Osteocyte (in vitro differentiated cells): ENCODE measurements at regions not wholly inside any gene's neighbourhood (a gene's known extent, or its start where the extent isn't known, plus 50 kb on each side); places are given as distances from the start of the nearest gene placed in this dataset.

Source experiments
- DNase-seq: peaks from one replicate; pipeline ENCODE4 v3.0.0; 2021; ENCODE audit warnings: mixed read lengths; ENCODE audit not compliant: unreplicated experiment; ENCODE audit errors: extremely low spot score
- H3K27ac Mint-ChIP-seq: one replicate; pipeline ENCODE4 v1.8.0; 2021; ENCODE audit warnings: mild to moderate bottlenecking, mixed read lengths; ENCODE audit not compliant: unreplicated experiment
- H3K27me3 Mint-ChIP-seq: one replicate; pipeline ENCODE4 v1.8.0; 2021; ENCODE audit warnings: mixed read lengths; ENCODE audit not compliant: unreplicated experiment
- H3K36me3 Mint-ChIP-seq: one replicate; pipeline ENCODE4 v1.8.0; 2021; ENCODE audit warnings: mixed read lengths; ENCODE audit not compliant: unreplicated experiment
- H3K4me1 Mint-ChIP-seq: one replicate; pipeline ENCODE4 v1.8.0; 2021; ENCODE audit warnings: mixed read lengths; ENCODE audit not compliant: unreplicated experiment
- H3K4me3 Mint-ChIP-seq: one replicate; pipeline ENCODE4 v1.8.0; 2021; ENCODE audit warnings: mild to moderate bottlenecking, moderate library complexity, mixed read lengths; ENCODE audit not compliant: unreplicated experiment
- H3K9me3 Mint-ChIP-seq: one replicate; pipeline ENCODE4 v1.8.0; 2021; ENCODE audit warnings: mixed read lengths; ENCODE audit not compliant: unreplicated experiment
- CTCF ChIP-seq: fragments of 200-600 bp; sonication (generic); IDR thresholded peaks from 2 replicates; pipeline ENCODE4 v1.5.0; 2021; ENCODE audit warnings: antibody characterized with exemption, mild to moderate bottlenecking, moderate library complexity

GRCh38 chr1:96922181-96922580 lies 200.6 kb downstream of the PTBP2 start:
- Mint-ChIP-seq H3K36me3 (peaks cover 15% of the 10 kb centered on the region), H3K27ac (no peak overlapping the region), H3K4me3 (no peak overlapping the region), H3K4me1 (peaks cover 18% of the 10 kb centered on the region), H3K9me3 (peaks cover 35% of the 10 kb centered on the region), H3K27me3 (peaks cover 7% of the 10 kb centered on the region)
- no peak for TF ChIP-seq CTCF
- DNase-seq = no peak

- Mint-ChIP-seq H3K4me3 (no peak overlapping the region), H3K9me3 (peaks cover 35% of the 10 kb centered on the region), H3K36me3 (peaks cover 15% of the 10 kb centered on the region), H3K27ac (no peak overlapping the region), H3K4me1 (peaks cover 6% of the 10 kb centered on the region), H3K27me3 (peaks cover 7% of the 10 kb centered on the region)
- no peak for DNase-seq
- TF ChIP-seq CTCF = no peak
Measured at GRCh38 chr1:96923753-96924152, 202.2 kb downstream of the PTBP2 start.

- H3K4me1 Mint-ChIP-seq = no peaks in the 10 kb centered on the region
- H3K4me3 Mint-ChIP-seq = no peak overlapping the region
- no peak overlapping the region for H3K27ac Mint-ChIP-seq
- no peak for DNase-seq
- H3K36me3 Mint-ChIP-seq = peaks cover 15% of the 10 kb centered on the region
- H3K27me3 Mint-ChIP-seq = peaks cover 2% of the 10 kb centered on the region
- TF ChIP-seq CTCF = no peak
- peaks cover 35% of the 10 kb centered on the region for H3K9me3 Mint-ChIP-seq
Measured at GRCh38 chr1:96926176-96926575, 204.6 kb downstream of the PTBP2 start.

- Mint-ChIP-seq H3K27me3 (peaks cover 2% of the 10 kb centered on the region), H3K4me1 (no peaks in the 10 kb centered on the region), H3K27ac (no peak overlapping the region), H3K36me3 (peaks cover 15% of the 10 kb centered on the region), H3K9me3 (peaks cover 35% of the 10 kb centered on the region), H3K4me3 (no peak overlapping the region)
- no peak for DNase-seq
- TF ChIP-seq CTCF = no peak
Measured at GRCh38 chr1:96927125-96927524, 205.5 kb downstream of the PTBP2 start.

- no peak for DNase-seq
- TF ChIP-seq CTCF = no peak
- no peaks in the 10 kb centered on the region for H3K27me3 Mint-ChIP-seq
- no peaks in the 10 kb centered on the region for H3K4me1 Mint-ChIP-seq
- no peaks in the 10 kb centered on the region for H3K36me3 Mint-ChIP-seq
- no peak overlapping the region for H3K4me3 Mint-ChIP-seq
- no peak overlapping the region for H3K27ac Mint-ChIP-seq
- peaks cover 3% of the 10 kb centered on the region for H3K9me3 Mint-ChIP-seq
Measured at GRCh38 chr1:96931136-96931535, 209.6 kb downstream of the PTBP2 start.
